Heart left ventricle (tissue), 16 donors: ENCODE measurements at regions not wholly inside any gene's neighbourhood (a gene's known extent, or its start where the extent isn't known, plus 50 kb on each side); places are given as distances from the start of the nearest gene placed in this dataset.
A peak's percentile ranks its signal among the peaks of the same experiment; 100 is the strongest.

Experiments used
- ATAC-seq, 4 donors: fragments of 200-7000 bp; cut with Tn5 transposase; one replicate each; pipeline ENCODE4 v1.9.1; 2020 to 2022; ENCODE audit warnings: moderate library complexity in 4 of 4, mild to moderate bottlenecking in 3 of 4, moderate number of reproducible peaks in 1 of 4
- DNase-seq, 5 donors: peaks; one replicate each; pipeline ENCODE4 v3.0.0-alpha.2; 2020
- H3K27ac ChIP-seq, 12 donors: fragments of 200-600 bp; sonication (generic) in 4 of 12; one replicate each; pipeline versions ENCODE4 v1.5.0 to v1.8.0; 2016 to 2022; ENCODE audit warnings: mild to moderate bottlenecking in 2 of 12
- H3K27me3 ChIP-seq, 9 donors: fragments of 200-600 bp; sonication (generic) in 2 of 9; one replicate each; pipeline versions ENCODE4 v1.5.1 to v1.8.0; 2016 to 2022; ENCODE audit warnings: mild to moderate bottlenecking in 3 of 9
- H3K36me3 ChIP-seq, 9 donors: fragments of 200-600 bp; sonication (generic) in 2 of 9; one replicate each; pipeline versions ENCODE4 v1.5.0 to v1.8.0; 2018 to 2022; ENCODE audit warnings: mild to moderate bottlenecking in 2 of 9
- H3K4me1 ChIP-seq, 12 donors: fragments of 200-600 bp; sonication (generic) in 4 of 12; one replicate each; pipeline versions ENCODE4 v1.5.0 to v1.8.0; 2016 to 2022; ENCODE audit warnings: mild to moderate bottlenecking in 3 of 12
- H3K4me3 ChIP-seq, 12 donors: fragments of 200-600 bp; sonication (generic) in 4 of 12; one replicate each; pipeline versions ENCODE4 v1.5.0 to v1.8.0; 2017 to 2022; ENCODE audit warnings: mild to moderate bottlenecking in 9 of 12, moderate library complexity in 4 of 12
- H3K9me3 ChIP-seq, 12 donors: fragments of 200-600 bp; sonication (generic) in 4 of 12; one replicate each; pipeline versions ENCODE4 v1.5.0 to v1.8.0; 2016 to 2022; ENCODE audit warnings: mild to moderate bottlenecking in 1 of 12
- POLR2A ChIP-seq, 2 donors: fragments of 450-650 bp; IDR thresholded peaks; one replicate each; pipeline ENCODE4 v1.6.1; 2017; ENCODE audit warnings: antibody characterized with exemption in 2 of 2, mild to moderate bottlenecking in 2 of 2, moderate library complexity in 2 of 2
- WGBS, 4 donors: extraction: QIAGEN DNeasy Blood & Tissue Kit in 2 of 4; methylation state at CpG; one replicate each; pipeline versions ENCODE4 v1.1.5 to v1.1.7; 2013 to 2018; 5-methylcytosine and 5-hydroxymethylcytosine counted together
- intact Hi-C, 10 donors: fragments of 100-400 bp; cut with DNase I; formaldehyde crosslinking; loops; one replicate each; pipeline versions ENCODE4 v1.11.1 to v1.14.2; 2022
- TF ChIP-seq, protein P1 (sequence below), 12 donors: fragments of 200-600 bp; sonication (generic) in 4 of 12; IDR thresholded peaks; one replicate each; pipeline versions ENCODE4 v1.5.0 to v1.8.0; 2018 to 2022; ENCODE audit warnings: antibody characterized with exemption in 12 of 12, mild to moderate bottlenecking in 5 of 12
- donor health status: ischemic (EF 13 %, LVEDD 7.1; RV severe dilation, severe dysfunction).
- donor health status: healthy with polysubstance abuse.
- donor health status: DM: no; HTN: yes; CAD: no.
- donor health status: DM: no; HTN: no; CAD: no.
- donor health status: ischemic (EF 25% LVEDD 6.9; RV normal size, moderate dysfunction).
- donor health status: ischemic (EF 25% LVEDD 5.7; RV mildly dilated, moderate dysfunction).
- donor health status: healthy.
- donor health status: DM: yes; HTN: yes; CAD: no.
- donor health status: ischemic (EF 35%, LVEDD 5.7; RV mildly dilated, moderate dysfunction).
- donor health status: nonischemic (EF 11% LVEDD 7.7; RV severe dilation, severe dysfunction).
- donor health status: DM: yes; HTN: yes; CAD: no.
- donor health status: PGD.
- donor health status: ischemic (EF 29% LVEDD 5.4; RV normal size, mild dysfunction).
- donor health status: nonischemic (EF 23%, LVEDD 6.1; RV moderate dilation, normal function).

DNA sequence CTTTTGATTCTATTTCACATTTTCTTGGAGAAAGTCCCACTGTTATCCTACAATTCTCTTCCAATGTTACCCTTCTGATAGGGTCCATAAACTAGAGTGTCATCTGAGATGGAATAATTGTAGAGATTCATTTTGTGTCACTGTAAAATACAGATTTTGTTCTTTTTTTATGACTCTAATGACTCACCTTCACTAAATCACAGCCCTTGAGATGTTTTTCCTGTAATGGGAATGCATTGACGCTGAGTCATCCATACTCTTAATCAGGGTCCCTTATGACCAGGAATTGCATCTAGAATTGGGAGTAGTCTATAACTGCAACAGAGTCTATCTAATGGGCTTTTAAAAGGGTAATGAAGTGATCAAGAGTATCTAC lies 315.5 kb downstream of the TGFB2 start:
- no peaks in the 10 kb centered on the region for H3K27me3 ChIP-seq
- intact Hi-C loops = no loop called here
- ATAC-seq = no peak
- H3K4me3 ChIP-seq = no peak overlapping the region
- WGBS, 4 donors = 93 to 96% (median 95%) methylated on average over 1 of the region's 1 CpG
- no peak overlapping the region for H3K27ac ChIP-seq
- no peaks in the 10 kb centered on the region for H3K9me3 ChIP-seq
- peaks cover 0 to 12% (median 0%) of the 10 kb centered on the region in 12 donors for H3K4me1 ChIP-seq
- no peak for TF ChIP-seq POLR2A (IDR thresholded peaks at IDR 0.05)
- TF ChIP-seq, protein P1, sequence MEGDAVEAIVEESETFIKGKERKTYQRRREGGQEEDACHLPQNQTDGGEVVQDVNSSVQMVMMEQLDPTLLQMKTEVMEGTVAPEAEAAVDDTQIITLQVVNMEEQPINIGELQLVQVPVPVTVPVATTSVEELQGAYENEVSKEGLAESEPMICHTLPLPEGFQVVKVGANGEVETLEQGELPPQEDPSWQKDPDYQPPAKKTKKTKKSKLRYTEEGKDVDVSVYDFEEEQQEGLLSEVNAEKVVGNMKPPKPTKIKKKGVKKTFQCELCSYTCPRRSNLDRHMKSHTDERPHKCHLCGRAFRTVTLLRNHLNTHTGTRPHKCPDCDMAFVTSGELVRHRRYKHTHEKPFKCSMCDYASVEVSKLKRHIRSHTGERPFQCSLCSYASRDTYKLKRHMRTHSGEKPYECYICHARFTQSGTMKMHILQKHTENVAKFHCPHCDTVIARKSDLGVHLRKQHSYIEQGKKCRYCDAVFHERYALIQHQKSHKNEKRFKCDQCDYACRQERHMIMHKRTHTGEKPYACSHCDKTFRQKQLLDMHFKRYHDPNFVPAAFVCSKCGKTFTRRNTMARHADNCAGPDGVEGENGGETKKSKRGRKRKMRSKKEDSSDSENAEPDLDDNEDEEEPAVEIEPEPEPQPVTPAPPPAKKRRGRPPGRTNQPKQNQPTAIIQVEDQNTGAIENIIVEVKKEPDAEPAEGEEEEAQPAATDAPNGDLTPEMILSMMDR (IDR thresholded peaks at IDR 0.05) = no peak
- no peaks in the 10 kb centered on the region for H3K36me3 ChIP-seq
- no peak for DNase-seq

DNA sequence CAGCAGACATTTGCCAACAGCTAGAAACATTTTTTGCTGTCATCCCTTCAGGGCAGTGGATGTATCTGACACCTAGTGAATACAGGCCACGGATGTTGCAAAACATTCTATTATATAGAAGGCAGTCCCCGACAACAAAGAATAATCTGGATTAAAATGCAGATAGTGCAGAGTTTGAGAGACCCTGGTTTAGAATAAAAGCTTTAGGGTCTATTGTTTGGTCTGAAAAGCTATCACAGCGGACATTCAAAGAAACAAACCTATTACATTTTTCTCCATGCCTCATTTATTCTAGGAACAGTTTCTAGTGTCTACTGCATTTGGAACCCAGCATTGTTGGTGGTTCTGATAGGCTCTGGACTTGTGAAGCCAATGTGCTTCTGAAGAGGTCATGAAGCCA lies 316.3 kb downstream of the TGFB2 start:
- ATAC-seq (no peak), DNase-seq (no peak)
- Histone ChIP-seq H3K9me3 (no peaks in the 10 kb centered on the region), H3K27ac (no peak overlapping the region), H3K4me1 (peaks cover 0 to 12% (median 0%) of the 10 kb centered on the region in 12 donors), H3K4me3 (no peak overlapping the region), H3K36me3 (no peaks in the 10 kb centered on the region), H3K27me3 (no peaks in the 10 kb centered on the region)
- 85 to 93% (median 89%) methylated on average over 3 of the region's 3 CpGs for WGBS, 4 donors
- TF ChIP-seq, protein P1 (IDR thresholded peaks at IDR 0.05) = no peak
- no peak for TF ChIP-seq POLR2A (IDR thresholded peaks at IDR 0.05)
- intact Hi-C loops = no loop called here

DNA sequence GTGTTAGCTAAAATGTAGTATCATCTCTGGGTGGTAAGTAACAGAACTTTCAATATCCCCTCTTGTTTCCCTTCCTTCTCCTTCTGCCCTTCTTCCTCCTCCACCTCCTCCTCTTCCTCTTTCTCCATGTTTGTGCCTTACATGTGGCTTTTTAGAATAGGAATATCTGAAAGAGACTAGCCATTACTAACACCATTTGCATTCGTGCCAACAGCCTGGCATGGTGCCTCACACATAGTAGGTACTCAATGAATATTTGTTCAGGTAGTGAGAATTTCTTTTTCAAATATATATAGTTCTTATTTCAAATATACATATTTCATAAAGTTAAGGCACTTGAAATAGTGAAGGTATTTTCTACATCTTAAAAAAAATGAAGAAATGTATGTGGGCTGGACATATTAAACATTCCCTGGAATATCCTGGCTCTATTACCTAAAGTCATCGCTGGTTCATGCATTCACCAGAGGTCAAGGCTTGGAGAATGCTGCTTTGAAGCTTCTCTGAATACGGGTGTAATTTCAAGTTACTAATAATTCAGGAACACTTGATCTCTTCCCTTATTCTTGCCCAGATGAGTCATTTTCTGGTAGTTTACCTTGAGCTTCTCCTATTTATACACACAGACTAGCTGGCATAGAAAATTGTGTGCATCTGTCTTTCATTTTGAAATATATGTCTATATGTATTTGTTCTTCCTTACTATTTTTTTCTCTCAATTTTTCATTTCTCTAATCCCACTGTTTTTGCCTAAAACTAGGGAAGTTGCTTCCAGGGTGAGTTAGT lies 319.4 kb downstream of the TGFB2 start:
- Histone ChIP-seq H3K36me3 (no peaks in the 10 kb centered on the region), H3K27me3 (no peaks in the 10 kb centered on the region), H3K9me3 (no peaks in the 10 kb centered on the region), H3K27ac (no peak overlapping the region), H3K4me3 (no peak overlapping the region), H3K4me1 (peaks cover 0 to 12% (median 0%) of the 10 kb centered on the region in 12 donors)
- TF ChIP-seq POLR2A (IDR thresholded peaks at IDR 0.05) = no peak
- TF ChIP-seq, protein P1 (IDR thresholded peaks at IDR 0.05) = no peak
- intact Hi-C loops = no loop called here
- 85 to 93% (median 91%) methylated on average over 3 of the region's 3 CpGs for WGBS, 4 donors
- DNase-seq (no peak), ATAC-seq (no peak)

DNA sequence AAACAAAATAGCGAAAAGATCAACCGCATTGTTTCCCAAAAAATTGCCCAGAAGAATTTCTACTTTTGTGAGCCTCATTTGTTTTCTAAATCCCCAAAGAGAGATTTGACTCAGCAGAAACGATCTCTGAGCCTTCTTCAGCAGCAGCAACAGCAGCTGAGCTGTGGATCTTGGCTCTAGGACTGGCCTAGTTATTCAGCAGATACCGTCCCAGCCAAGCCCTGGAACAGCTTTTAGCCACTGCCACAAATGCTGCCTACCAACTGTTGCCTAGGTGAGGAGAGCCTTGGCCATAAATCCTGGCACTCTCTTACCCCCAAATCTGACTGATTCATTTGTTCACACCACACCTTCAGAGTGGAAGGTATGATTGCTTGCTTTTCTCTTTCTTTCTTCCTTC lies 320.1 kb downstream of the TGFB2 start:
- Histone ChIP-seq H3K4me3 (no peak overlapping the region), H3K9me3 (no peaks in the 10 kb centered on the region), H3K27me3 (no peaks in the 10 kb centered on the region), H3K36me3 (no peaks in the 10 kb centered on the region), H3K27ac (peak overlapping the region in 1 of 12 donors; percentile 25), H3K4me1 (peaks cover 0 to 6% (median 0%) of the 10 kb centered on the region in 12 donors)
- intact Hi-C loops = no loop called here
- TF ChIP-seq POLR2A (IDR thresholded peaks at IDR 0.05) = no peak
- TF ChIP-seq, protein P1 (IDR thresholded peaks at IDR 0.05) = no peak
- DNase-seq = peak in 4 of 5 donors; percentile 29 to 71 (median 50)
- 41 to 54% (median 47%) methylated on average over 4 of the region's 4 CpGs for WGBS, 4 donors
- ATAC-seq = peak; percentile 67 to 93 (median 82)
